Breast epithelium (tissue), 3 donors: ENCODE measurements at regions not wholly inside any gene's neighbourhood (a gene's known extent, or its start where the extent isn't known, plus 50 kb on each side); places are given as distances from the start of the nearest gene placed in this dataset.
"Not testable (repeated sequence)": the region's sequence is repeated elsewhere in the genome, so short reads cannot be mapped to it uniquely, and the experiment has no call there.

Experiments used
- POLR2AphosphoS5 ChIP-seq, 3 donors: sonication (generic); formaldehyde crosslinking; IDR thresholded peaks; one replicate each; pipeline ENCODE4 v1.6.1; 2017; ENCODE audit warnings: antibody characterized with exemption in 3 of 3
- TF ChIP-seq, protein P1 (sequence below), 3 donors: fragments of 450-650 bp; IDR thresholded peaks; one replicate each; pipeline ENCODE4 v1.5.1; 2016 to 2017; ENCODE audit warnings: antibody characterized with exemption in 3 of 3, mild to moderate bottlenecking in 3 of 3, moderate library complexity in 3 of 3

DNA sequence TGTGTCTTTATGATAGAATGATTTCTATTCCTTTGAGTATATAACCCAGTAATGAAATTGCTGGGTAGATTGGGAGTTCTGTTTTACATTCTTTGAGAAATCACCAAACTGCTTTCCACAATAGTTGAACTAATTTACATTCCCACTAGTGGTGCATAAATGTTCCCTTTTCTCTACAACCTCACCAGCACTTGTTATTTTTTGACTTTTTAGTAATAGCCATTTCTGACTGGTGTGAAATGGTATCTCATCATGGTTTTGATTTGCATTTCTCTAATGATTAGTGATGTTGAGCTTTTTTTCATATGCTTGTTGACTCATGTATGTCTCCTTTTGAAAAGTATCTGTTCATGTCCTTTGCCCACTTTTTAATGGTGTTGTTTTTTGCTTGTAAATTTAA, 296.0 kb upstream of the PIK3R1 start:
- TF ChIP-seq, protein P1, sequence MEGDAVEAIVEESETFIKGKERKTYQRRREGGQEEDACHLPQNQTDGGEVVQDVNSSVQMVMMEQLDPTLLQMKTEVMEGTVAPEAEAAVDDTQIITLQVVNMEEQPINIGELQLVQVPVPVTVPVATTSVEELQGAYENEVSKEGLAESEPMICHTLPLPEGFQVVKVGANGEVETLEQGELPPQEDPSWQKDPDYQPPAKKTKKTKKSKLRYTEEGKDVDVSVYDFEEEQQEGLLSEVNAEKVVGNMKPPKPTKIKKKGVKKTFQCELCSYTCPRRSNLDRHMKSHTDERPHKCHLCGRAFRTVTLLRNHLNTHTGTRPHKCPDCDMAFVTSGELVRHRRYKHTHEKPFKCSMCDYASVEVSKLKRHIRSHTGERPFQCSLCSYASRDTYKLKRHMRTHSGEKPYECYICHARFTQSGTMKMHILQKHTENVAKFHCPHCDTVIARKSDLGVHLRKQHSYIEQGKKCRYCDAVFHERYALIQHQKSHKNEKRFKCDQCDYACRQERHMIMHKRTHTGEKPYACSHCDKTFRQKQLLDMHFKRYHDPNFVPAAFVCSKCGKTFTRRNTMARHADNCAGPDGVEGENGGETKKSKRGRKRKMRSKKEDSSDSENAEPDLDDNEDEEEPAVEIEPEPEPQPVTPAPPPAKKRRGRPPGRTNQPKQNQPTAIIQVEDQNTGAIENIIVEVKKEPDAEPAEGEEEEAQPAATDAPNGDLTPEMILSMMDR (IDR thresholded peaks at IDR 0.05) = not testable (repeated sequence)
- TF ChIP-seq POLR2AphosphoS5 (IDR thresholded peaks at IDR 0.05) = not testable (repeated sequence)
